MCF 10A (cell line): ENCODE measurements at regions not wholly inside any gene's neighbourhood (a gene's known extent, or its start where the extent isn't known, plus 50 kb on each side); places are given as distances from the start of the nearest gene placed in this dataset.

Experiments
- BruUV-seq: library from RNA; stranded (reverse); fragments of 400-500 nt; replicated peaks from 2 replicates; lab custom pipeline; 2021; lab: Mats Ljungman, UMichigan
- CTCF ChIA-PET: fragments of 300-600 bp; sonication (Branson Sonifier 250); formaldehyde crosslinking; extraction: SDS; loops from one replicate; lab custom pipeline; 2021; ENCODE audit warnings: antibody characterized with exemption, inconsistent platforms; lab: Yijun Ruan, JAX
- POLR2A ChIA-PET: fragments of 300-600, 350-650 bp; sonication (Branson Sonifier 250); formaldehyde crosslinking; extraction: SDS; loops from one replicate; lab custom pipeline; 2020; ENCODE audit warnings: antibody characterized with exemption, inconsistent platforms; lab: Yijun Ruan, JAX
- DNase-seq: peaks from one replicate; pipeline ENCODE4 v3.0.0-alpha.2; 2018; ENCODE audit not compliant: unreplicated experiment
- H3K27ac Mint-ChIP-seq: one replicate; pipeline ENCODE4 v1.8.0; 2022; ENCODE audit warnings: mild to moderate bottlenecking, low read depth, mixed read lengths; ENCODE audit not compliant: unreplicated experiment
- H3K27me3 Mint-ChIP-seq: one replicate; pipeline ENCODE4 v1.8.0; 2022; ENCODE audit warnings: mixed read lengths; ENCODE audit not compliant: insufficient read depth, unreplicated experiment
- H3K36me3 Mint-ChIP-seq: one replicate; pipeline ENCODE4 v1.8.0; 2022; ENCODE audit warnings: mild to moderate bottlenecking, moderate library complexity, mixed read lengths; ENCODE audit not compliant: insufficient read depth, unreplicated experiment
- H3K4me1 Mint-ChIP-seq: one replicate; pipeline ENCODE4 v1.8.0; 2022; ENCODE audit warnings: mixed read lengths; ENCODE audit not compliant: insufficient read depth, unreplicated experiment
- H3K4me3 Mint-ChIP-seq: one replicate; pipeline ENCODE4 v1.8.0; 2022; ENCODE audit warnings: mild to moderate bottlenecking, moderate library complexity, mixed read lengths; ENCODE audit not compliant: unreplicated experiment
- H3K9me3 Mint-ChIP-seq: one replicate; pipeline ENCODE4 v1.8.0; 2022; ENCODE audit warnings: mixed read lengths; ENCODE audit not compliant: unreplicated experiment
- intact Hi-C: fragments of 100-400 bp; cut with micrococcal nuclease; formaldehyde crosslinking; loops from 2 replicates; pipeline ENCODE4 v1.14.1; 2022
- TF ChIP-seq, protein P1 (sequence below): fragments of 200-600 bp; IDR thresholded peaks from one replicate; pipeline ENCODE4 v1.8.0; 2022; ENCODE audit warnings: antibody characterized with exemption, mild to moderate bottlenecking; ENCODE audit not compliant: unreplicated experiment

DNA sequence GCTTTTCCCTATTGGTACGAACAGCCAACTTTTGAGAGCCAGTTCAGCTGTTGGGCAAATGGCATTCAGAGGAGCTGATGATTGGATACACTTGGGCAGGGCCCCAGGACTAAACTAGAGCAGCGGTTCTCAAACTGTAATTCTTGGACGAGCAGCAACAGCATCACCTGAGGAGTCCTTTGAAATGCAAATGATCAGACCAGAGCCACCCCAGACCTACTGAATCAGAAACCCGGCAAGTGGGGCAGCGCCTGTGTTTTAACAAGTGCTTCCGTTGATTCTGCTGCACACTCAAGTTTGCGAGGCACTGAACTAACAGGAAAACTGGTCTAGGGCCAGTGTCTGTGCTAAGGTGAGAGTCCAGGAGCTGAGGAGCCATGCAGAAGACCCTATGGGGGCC is 239.7 kb downstream of the UACA start:
- H3K4me3 Mint-ChIP-seq = no peak overlapping the region
- H3K27me3 Mint-ChIP-seq = peaks cover 34% of the 10 kb centered on the region
- H3K9me3 Mint-ChIP-seq = no peaks in the 10 kb centered on the region
- no TSS peak for BruUV-seq
- CTCF ChIA-PET = interaction anchor here (0.5 to 1.6 kb wide), 4 partner anchors 19 to 1044 kb away, joined by 3 to 5 read pairs (median 3); no protein-coding TSS in a partner anchor
- TF ChIP-seq, protein P1, sequence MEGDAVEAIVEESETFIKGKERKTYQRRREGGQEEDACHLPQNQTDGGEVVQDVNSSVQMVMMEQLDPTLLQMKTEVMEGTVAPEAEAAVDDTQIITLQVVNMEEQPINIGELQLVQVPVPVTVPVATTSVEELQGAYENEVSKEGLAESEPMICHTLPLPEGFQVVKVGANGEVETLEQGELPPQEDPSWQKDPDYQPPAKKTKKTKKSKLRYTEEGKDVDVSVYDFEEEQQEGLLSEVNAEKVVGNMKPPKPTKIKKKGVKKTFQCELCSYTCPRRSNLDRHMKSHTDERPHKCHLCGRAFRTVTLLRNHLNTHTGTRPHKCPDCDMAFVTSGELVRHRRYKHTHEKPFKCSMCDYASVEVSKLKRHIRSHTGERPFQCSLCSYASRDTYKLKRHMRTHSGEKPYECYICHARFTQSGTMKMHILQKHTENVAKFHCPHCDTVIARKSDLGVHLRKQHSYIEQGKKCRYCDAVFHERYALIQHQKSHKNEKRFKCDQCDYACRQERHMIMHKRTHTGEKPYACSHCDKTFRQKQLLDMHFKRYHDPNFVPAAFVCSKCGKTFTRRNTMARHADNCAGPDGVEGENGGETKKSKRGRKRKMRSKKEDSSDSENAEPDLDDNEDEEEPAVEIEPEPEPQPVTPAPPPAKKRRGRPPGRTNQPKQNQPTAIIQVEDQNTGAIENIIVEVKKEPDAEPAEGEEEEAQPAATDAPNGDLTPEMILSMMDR = no peak
- peaks cover 15% of the 10 kb centered on the region for H3K4me1 Mint-ChIP-seq
- POLR2A ChIA-PET = no interaction called here
- no peak for DNase-seq
- no peak overlapping the region for H3K27ac Mint-ChIP-seq
- intact Hi-C loops = no loop called here
- no peaks in the 10 kb centered on the region for H3K36me3 Mint-ChIP-seq

DNA sequence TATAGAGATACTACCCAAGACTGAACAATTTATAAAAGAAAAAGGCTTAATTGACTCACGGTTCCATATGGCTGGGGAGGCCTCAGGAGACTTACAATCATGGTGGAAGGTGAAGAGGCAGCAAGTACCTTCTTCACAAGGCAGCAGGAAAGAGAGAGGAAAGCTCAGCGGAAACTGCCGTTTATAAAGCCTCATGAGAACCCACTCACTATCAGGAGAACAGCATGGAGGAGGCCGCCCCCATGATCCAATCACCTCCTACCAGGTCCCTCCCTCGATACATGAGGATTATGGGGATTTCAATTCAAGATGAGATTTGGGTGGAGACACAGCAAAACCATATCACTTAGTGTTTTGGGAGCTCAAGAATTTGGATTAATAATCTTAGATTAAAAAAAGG is 240.2 kb downstream of the UACA start:
- Mint-ChIP-seq H3K9me3 (no peaks in the 10 kb centered on the region), H3K27me3 (peaks cover 37% of the 10 kb centered on the region), H3K36me3 (no peaks in the 10 kb centered on the region), H3K27ac (no peak overlapping the region), H3K4me1 (peaks cover 15% of the 10 kb centered on the region), H3K4me3 (no peak overlapping the region)
- intact Hi-C loops = no loop called here
- DNase-seq = no peak
- ChIA-PET CTCF (interaction anchor here (0.5 to 1.6 kb wide), 5 partner anchors 19 to 1044 kb away, joined by 3 to 5 read pairs (median 3); no protein-coding TSS in a partner anchor), POLR2A (no interaction called here)
- TF ChIP-seq, protein P1 = no peak
- no TSS peak for BruUV-seq

DNA sequence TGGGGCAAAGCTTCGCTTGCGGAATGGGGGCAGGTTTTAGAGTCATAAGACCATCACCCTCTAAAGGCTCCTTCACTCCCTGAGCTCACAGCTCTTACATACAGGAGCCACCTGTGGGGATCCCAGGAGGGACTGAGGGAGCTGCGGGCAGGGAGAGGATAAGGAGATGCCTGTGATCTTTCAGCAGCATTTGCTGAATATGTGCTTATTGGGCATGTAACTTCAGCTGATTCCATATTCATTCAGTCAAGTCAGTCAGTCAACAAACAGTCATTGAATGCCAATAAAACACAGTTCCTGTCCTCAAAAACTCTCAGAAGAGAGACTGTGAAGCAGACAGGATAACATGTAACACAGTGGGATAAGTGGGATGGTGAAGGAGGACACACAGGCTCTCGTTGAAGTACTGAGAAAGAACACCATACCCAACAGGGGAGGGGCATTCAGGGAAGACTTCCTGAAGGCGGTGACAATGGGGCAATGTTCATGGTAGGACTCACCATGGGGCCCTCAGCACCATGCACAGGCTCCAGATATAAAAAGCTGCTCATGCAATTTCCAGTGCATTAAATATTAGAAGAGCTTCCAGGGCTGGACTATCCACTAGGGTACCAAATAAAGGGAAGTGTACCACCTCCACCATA is 240.9 kb downstream of the UACA start:
- H3K27me3 Mint-ChIP-seq = peaks cover 40% of the 10 kb centered on the region
- no peak overlapping the region for H3K27ac Mint-ChIP-seq
- no TSS peak for BruUV-seq
- H3K4me3 Mint-ChIP-seq = no peak overlapping the region
- POLR2A ChIA-PET = no interaction called here
- no peaks in the 10 kb centered on the region for H3K9me3 Mint-ChIP-seq
- TF ChIP-seq, protein P1 = no peak
- H3K36me3 Mint-ChIP-seq = no peaks in the 10 kb centered on the region
- intact Hi-C loops = no loop called here
- peaks cover 15% of the 10 kb centered on the region for H3K4me1 Mint-ChIP-seq
- DNase-seq = no peak
- CTCF ChIA-PET = interaction anchor here (0.7 to 1.6 kb wide), 2 partner anchors 34 to 77 kb away, joined by 3 read pairs; no protein-coding TSS in a partner anchor

DNA sequence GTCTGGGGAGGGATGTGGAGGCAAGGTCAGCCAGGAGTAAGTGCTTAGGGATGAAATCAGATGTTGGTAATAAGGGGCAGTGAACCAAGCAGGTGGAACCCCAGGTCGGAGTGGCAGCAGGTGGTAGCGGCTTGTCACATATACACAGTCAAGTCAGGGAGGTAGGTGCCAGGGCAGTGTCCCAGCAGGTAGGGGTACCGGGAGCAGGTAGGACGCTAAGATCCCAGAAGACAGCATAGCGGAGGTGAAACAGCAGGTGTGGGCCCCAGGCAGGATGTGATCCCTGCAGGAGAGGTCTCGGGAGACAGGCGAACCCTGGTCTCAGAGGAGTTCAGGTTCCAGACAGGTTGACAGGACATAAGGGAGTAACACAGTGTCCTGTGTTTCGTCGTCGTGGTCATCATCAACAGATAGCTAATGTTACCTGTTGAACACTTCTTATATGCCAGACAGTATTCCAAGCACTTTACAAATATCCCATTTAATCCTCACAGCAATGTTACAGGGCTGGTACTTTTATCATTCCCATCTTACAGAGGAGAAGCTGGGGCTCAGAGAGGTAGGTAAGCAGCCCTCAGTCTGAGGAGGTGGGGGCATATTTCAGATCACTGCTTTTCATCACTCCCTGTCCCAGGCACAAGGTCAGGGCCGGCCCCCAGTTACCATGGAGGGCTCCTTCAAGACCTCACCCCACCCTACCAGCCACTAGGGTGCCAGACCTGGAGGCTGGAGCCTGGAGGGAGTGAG is 241.6 kb downstream of the UACA start:
- H3K27me3 Mint-ChIP-seq = peaks cover 45% of the 10 kb centered on the region
- CTCF ChIA-PET = interaction anchor here (1.6 kb wide), 1 partner anchor 34 kb away, joined by 3 read pairs; no protein-coding TSS in a partner anchor
- no TSS peak for BruUV-seq
- POLR2A ChIA-PET = no interaction called here
- no peak overlapping the region for H3K27ac Mint-ChIP-seq
- intact Hi-C loops = no loop called here
- no peaks in the 10 kb centered on the region for H3K36me3 Mint-ChIP-seq
- no peaks in the 10 kb centered on the region for H3K9me3 Mint-ChIP-seq
- H3K4me3 Mint-ChIP-seq = no peak overlapping the region
- TF ChIP-seq, protein P1 = no peak
- peaks cover 12% of the 10 kb centered on the region for H3K4me1 Mint-ChIP-seq
- no peak for DNase-seq
